NCI-H2081 (cell line): ENCODE measurements at regions not wholly inside any gene's neighbourhood (a gene's known extent, or its start where the extent isn't known, plus 50 kb on each side); places are given as distances from the start of the nearest gene placed in this dataset.
"Not testable (repeated sequence)": the region's sequence is repeated elsewhere in the genome, so short reads cannot be mapped to it uniquely, and the experiment has no call there.

Source experiments
- DNase-seq, 2 experiments: peaks; one replicate each; lab custom pipeline; 2025; lab: John Stamatoyannopoulos, UW

DNA sequence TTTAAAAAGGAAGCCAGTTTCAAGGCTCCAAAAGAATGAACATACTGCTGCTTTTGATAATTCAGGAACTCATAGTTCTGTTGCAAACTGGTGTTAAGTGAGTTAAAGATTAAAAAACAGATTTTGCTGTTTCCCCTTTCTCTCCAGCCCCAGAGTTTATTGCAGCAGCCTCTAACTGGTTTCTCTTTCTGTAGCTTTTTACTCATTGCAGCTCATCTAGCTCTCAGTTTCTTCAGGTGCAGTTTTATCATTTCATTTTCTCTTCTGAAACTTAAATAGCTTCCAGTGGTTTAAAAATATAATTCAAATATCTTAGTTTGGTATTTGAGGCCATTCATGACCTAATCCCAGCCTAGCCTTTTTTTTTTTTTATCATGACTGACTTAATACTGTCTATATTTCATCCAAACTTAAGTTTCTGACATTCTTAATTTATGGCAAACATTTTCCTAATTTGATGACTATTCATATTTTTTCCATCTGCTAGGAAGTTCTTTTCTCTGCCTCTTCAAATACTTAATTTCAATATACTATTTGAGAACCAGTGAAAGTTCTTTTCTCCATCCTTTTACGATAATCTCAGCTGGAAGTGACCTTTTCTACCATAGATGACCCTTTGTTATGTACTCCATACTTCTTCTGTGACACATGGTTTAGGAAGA lies 252.7 kb upstream of the GRIA1 start:
- no peak for DNase-seq

GRCh38 chr5:153257381-153257780 lies 233.1 kb upstream of the GRIA1 start:
- DNase-seq, result no peak

- no peak for DNase-seq
Observed at GRCh38 chr5:153258469-153258868, 232.0 kb upstream of the GRIA1 start.

DNA sequence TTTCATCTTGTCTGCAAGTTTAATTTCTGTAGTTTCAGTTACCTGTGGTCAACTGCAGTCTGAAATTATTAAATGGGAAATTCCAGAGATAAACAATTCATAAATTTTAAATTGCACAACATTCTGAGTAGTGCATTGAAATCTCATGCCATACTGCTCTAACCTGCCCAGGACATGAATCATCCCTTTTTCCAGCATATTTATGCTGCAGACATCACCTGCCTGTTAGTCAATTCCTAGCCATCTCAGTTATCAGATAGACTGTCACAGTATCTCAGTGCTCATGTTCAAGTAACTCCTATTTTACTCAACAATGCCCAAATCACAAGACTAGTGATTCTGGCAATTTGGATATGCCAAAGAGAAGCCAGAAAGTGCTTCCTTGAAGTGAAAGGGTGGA lies 223.0 kb upstream of the GRIA1 start:
- no peak for DNase-seq

- no peak for DNase-seq
Observed at GRCh38 chr5:153275695-153276094, 214.8 kb upstream of the GRIA1 start.

DNA sequence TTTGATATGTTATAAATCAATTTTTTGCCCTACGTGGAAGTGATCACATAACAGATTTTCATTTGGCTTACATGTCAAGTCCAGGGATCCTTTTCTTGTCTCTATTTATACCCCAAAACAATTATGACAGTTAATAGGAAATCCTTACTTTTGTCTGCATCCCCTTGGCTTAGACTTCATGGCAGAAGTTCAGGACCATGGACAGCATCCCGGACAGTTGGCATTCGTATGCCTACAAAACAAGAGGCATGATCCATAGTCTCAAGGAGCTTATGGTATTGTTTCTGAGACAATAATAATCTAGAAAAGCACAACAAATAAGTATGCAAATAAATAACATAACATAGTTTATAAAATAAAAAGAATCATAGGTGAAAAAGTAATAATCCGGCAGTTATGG lies 214.3 kb upstream of the GRIA1 start:
- DNase-seq, result no peak

GRCh38 chr5:153296251-153296844 lies 194.1 kb upstream of the GRIA1 start:
- DNase-seq, result not testable (repeated sequence)

DNA sequence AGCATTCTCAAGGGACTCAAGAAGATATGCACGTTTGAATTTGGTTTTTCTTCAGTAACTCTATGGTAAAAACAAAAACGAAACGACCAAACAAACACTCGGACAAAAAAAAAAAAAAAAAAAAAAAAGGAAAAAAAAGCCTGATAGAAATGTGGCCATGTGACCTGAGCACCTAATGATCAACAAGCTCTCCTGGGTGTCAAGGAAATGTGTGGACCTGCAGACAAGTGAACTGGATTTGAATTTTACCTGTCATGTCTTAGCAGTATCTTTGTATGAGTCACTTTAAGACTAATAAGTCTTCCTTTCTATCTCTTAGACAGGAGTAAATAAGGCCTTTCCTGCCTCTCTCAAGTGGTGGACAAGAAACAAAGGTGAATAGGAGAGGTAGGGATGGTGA lies 190.6 kb upstream of the GRIA1 start:
- DNase-seq, result no peak

DNA sequence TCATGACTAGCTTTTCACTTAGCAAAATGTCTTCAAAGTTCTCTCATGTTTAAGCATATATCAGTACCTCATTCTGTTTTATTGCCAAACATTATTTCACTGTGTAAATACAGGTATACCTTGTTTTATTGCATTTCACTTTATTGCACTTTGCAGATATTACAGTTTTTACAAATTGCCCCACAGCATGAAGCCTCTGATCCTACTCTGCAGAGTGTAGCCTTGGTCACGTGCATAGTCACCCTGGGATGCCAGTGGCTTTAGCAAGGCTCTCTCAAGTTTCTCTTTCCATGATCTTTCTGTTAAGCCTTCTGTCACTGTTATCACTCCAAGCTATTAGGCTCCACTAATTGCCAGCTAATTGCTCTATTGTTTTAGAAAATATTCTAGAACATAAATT lies 182.2 kb upstream of the GRIA1 start:
- peak in 1 of 2 experiments; percentile 36 for DNase-seq

DNA sequence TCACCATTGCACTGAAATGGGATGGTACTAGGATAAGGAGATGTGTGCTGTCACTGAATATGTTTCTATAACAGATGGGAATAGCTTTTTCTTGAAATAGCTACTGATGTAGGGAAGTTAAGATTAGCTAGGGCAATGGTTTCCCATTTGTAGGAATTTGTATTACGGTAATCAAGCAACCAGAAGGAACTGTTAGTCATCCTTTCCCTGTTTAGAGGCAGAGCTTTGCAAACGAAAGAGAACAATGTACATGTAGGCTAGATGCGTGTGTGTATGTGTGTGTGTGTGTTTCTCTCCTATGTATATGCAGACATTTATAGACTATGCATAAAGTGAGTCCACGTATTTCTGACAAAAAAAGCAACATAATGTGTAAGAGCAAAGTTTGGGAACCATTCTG lies 171.9 kb upstream of the GRIA1 start:
- no peak for DNase-seq

GRCh38 chr5:153321478-153321877 lies 169.0 kb upstream of the GRIA1 start:
- no peak for DNase-seq

GRCh38 chr5:153340139-153340538 lies 150.3 kb upstream of the GRIA1 start:
- DNase-seq, result no peak

DNA sequence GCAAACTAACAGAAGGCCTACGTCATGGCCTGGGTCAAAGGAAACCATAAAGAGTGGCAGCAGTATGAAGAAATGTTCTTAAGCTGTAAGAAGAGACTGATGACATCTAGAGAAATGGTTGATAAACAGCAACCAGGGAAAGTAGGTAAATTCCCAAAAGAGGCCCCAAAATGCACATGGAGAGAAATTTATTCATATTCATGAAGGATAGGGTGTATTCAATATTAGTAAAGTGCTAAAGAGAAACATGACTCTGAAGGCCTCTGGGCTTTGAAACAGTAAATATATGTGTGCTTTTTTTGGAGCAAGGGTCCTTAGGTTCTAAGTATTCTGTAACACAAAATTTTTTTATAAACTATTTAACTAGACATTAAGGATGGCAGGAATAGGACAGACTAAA lies 149.7 kb upstream of the GRIA1 start:
- DNase-seq, result no peak

- DNase-seq, result no peak
Observed at GRCh38 chr5:153342487-153342886, 148.0 kb upstream of the GRIA1 start.

DNA sequence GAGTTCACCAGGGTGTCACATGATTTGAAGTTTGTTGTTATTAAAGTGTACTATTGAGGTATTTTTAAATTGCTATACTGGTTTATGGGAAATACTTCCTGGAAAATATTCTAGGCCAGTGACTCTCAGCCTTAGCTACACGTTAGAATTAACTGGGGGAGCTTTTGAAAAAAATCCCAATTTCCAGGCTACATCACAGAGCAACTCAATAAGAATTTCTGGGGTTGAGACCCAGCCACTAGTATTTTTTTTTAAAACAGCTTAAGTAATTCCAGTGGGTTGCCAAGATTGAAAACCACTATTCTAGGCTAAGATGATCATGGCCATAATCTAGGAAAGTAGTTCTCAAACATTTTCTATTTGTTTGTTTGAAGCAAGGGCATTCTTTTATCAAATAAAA lies 142.9 kb upstream of the GRIA1 start:
- DNase-seq, result no peak

DNA sequence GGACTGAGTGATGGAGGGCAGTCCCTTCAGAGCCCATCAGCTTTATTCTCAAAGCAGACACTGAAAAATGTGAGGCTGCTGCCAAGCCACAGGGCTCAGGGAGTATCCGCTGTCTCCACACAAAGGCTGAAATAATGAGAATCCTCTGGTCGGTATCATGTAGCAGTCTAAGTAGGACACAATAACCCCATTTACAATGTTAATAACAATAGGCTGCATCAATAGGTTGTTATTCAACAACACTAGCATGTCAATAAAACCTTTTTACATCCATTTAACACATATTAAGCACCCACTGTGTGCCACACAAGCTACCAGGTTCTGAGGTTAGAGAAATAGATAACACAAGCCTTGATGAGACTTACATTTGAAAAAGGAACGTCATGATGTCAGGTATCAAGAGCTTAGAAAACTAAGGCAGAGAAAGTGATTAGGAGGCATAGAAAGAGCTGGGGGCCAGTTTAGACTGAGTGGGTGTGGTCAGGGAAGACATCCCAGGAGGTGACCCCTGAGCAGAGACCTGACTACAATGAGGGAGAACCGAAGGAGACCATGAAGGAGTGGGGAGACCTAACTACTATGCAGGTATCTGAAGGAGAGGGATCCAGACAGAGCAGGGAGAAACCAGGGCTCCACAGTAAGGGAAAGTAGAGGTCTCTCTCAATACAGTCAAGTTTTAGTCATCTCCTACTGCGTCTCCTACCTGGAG lies 140.1 kb upstream of the GRIA1 start:
- DNase-seq, result peak in 1 of 2 experiments; percentile 30

- peak; percentile 3 to 39 for DNase-seq
Observed at GRCh38 chr5:153352685-153353219, 137.7 kb upstream of the GRIA1 start.

GRCh38 chr5:153357493-153358112 lies 132.9 kb upstream of the GRIA1 start:
- DNase-seq, result no peak

DNA sequence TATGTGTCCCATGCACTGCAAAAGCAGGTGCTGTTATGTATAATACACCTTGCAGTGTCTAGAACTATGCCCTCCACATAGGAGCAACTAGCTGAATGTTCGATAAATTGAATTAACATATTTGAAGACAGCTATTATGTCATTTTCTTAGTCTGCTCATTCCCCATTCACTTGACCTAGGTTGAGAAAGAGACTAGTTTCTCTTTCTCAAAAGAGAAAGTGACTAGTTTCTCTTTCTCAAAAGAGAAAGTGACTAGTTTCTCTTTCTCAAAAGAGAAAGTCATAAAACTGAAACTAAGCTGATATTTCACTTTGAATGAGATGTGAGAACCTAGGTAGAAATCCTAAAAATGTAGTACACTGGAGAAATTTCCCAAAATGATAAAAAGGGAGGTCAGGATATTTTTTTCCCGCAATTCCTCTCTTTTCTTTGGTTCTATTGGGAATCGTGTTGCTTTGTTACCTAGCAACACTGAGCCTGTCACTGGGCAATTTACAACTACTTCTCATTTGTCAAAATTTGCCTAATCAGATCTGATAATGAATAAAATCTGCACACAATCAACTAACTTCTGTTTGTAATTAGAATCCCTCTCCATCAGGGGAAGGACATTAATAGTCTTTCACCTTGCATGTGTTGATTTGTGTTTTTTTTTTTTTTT lies 132.0 kb upstream of the GRIA1 start:
- DNase-seq, result no peak

GRCh38 chr5:153360860-153361259 lies 129.6 kb upstream of the GRIA1 start:
- no peak for DNase-seq

GRCh38 chr5:153361735-153362409 lies 128.6 kb upstream of the GRIA1 start:
- no peak for DNase-seq

DNA sequence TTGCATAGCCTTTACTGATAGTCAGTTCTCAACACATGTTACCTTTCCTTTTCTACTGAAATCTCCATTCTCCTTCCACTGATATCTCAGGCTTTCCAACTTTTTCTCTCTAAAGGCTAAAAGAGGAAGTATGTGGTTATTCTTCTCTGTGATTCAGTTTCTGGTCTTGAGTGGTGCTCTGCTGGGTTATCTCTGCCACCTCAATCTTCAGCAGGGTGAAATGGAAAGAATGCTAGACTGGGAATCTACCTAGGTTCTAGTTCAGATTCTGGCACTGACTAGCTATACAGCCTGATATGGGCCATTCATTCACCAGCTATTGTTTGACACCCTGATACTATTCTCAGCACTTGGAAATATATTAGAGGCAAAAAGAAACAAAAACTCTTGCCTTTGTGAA lies 124.9 kb upstream of the GRIA1 start:
- no peak for DNase-seq
